B cell (primary cell): ENCODE measurements at regions not wholly inside any gene's neighbourhood (a gene's known extent, or its start where the extent isn't known, plus 50 kb on each side); places are given as distances from the start of the nearest gene placed in this dataset.

Source experiments
- ATAC-seq: fragments of 200-7000 bp; cut with Tn5 transposase; one replicate; pipeline ENCODE4 v1.10.0; 2021; ENCODE audit warnings: low read depth, mild to moderate bottlenecking, moderate number of reproducible peaks, moderate library complexity
- CTCF ChIA-PET: fragments of 350-600 bp; sonication (Branson Sonifier 250); formaldehyde crosslinking; loops from one replicate; lab custom pipeline; 2021; ENCODE audit warnings: antibody characterized with exemption, inconsistent platforms; lab: Charles Lee
- POLR2A ChIA-PET: fragments of 350-600 bp; sonication (Branson Sonifier 250); formaldehyde crosslinking; loops from one replicate; lab custom pipeline; 2021; ENCODE audit warnings: antibody characterized with exemption; lab: Charles Lee
- DNase-seq: peaks from one replicate; pipeline ENCODE4 v3.0.0; 2013
- H2AFZ ChIP-seq: 2 replicates; pipeline ENCODE4 v1.6.1; 2012; ENCODE audit warnings: mild to moderate bottlenecking, low read depth, low read length; ENCODE audit not compliant: insufficient read depth, poor library complexity, severe bottlenecking
- H3K27ac ChIP-seq, 2 donors: 1 replicate in 1 of 2; 2 replicates in 1 of 2; pipeline ENCODE4 v1.5.1; 2012 to 2013; ENCODE audit warnings: low read length in 2 of 2, mild to moderate bottlenecking in 2 of 2, moderate library complexity in 1 of 2
- H3K27me3 ChIP-seq, 4 experiments: fragments of 200-600 bp in 1 of 4; sonication (generic) in 1 of 4; replicated peaks in 1 of 4; 1 replicate in 2 of 4; 2 replicates in 2 of 4; pipeline versions ENCODE4 v1.6.1 to v1.7.0; 2013 to 2016; ENCODE audit warnings: low read length in 3 of 4, mild to moderate bottlenecking in 2 of 4, mixed read lengths in 1 of 4, moderate library complexity in 1 of 4; ENCODE audit not compliant: insufficient read depth in 4 of 4, control insufficient read depth in 3 of 4; ENCODE audit errors: control extremely low read depth in 1 of 4
- H3K36me3 ChIP-seq, 2 experiments: replicated peaks in 1 of 2; 1 replicate in 1 of 2; 2 replicates in 1 of 2; pipeline versions ENCODE4 v1.6.1 to v1.7.1; 2013; ENCODE audit warnings: low read length in 1 of 2; ENCODE audit not compliant: insufficient read depth in 2 of 2, control insufficient read depth in 1 of 2; ENCODE audit errors: control extremely low read depth in 1 of 2, extremely low read depth in 1 of 2
- H3K4me1 ChIP-seq, 2 donors: fragments of 200-600 bp in 1 of 2; sonication (generic) in 1 of 2; 1 replicate in 1 of 2; 2 replicates in 1 of 2; pipeline versions ENCODE4 v1.5.1 to v1.6.1; 2013 to 2017; ENCODE audit warnings: low read length in 2 of 2; ENCODE audit not compliant: control insufficient read depth in 2 of 2, insufficient read depth in 2 of 2
- H3K4me2 ChIP-seq: replicated peaks from 2 replicates; pipeline ENCODE3; 2012; ENCODE audit warnings: mild to moderate bottlenecking, low read depth, low read length; ENCODE audit not compliant: poor library complexity, severe bottlenecking
- H3K4me3 ChIP-seq, 5 experiments: fragments of 200-600 bp in 1 of 5; sonication (generic) in 1 of 5; 1 replicate in 3 of 5; 2 replicates in 2 of 5; pipeline versions ENCODE4 v1.5.1 to v1.7.0; 2011 to 2016; ENCODE audit warnings: low read length in 4 of 5, mild to moderate bottlenecking in 4 of 5, low read depth in 2 of 5, control low read depth in 1 of 5, moderate library complexity in 1 of 5; ENCODE audit not compliant: insufficient read depth in 1 of 5; ENCODE audit errors: control extremely low read depth in 1 of 5, extremely low read depth in 1 of 5
- H3K79me2 ChIP-seq: fragments of 200-600 bp; sonication (generic); one replicate; pipeline ENCODE4 v1.6.0; 2016; ENCODE audit warnings: low read length; ENCODE audit not compliant: control insufficient read depth, insufficient read depth
- H3K9ac ChIP-seq: fragments of 200-600 bp; sonication (generic); 2 replicates; pipeline ENCODE4 v1.6.1; 2017; ENCODE audit warnings: mild to moderate bottlenecking, low read length, moderate library complexity
- H3K9me3 ChIP-seq, 3 donors: one replicate each; pipeline versions ENCODE4 v1.6.1 to v1.7.1; 2013; ENCODE audit warnings: low read length in 2 of 3; ENCODE audit not compliant: control insufficient read depth in 2 of 3, insufficient read depth in 1 of 3; ENCODE audit errors: control extremely low read depth in 1 of 3
- H4K20me1 ChIP-seq: 2 replicates; pipeline ENCODE4 v1.6.0; 2012; ENCODE audit warnings: mild to moderate bottlenecking, low read length; ENCODE audit not compliant: insufficient read depth, control insufficient read depth, poor library complexity, severe bottlenecking
- H3K27ac Mint-ChIP-seq: one replicate; pipeline ENCODE4 v1.8.0; 2021; ENCODE audit warnings: mixed read lengths
- H3K27me3 Mint-ChIP-seq: one replicate; pipeline ENCODE4 v1.8.0; 2021; ENCODE audit warnings: mixed read lengths
- H3K4me1 Mint-ChIP-seq: one replicate; pipeline ENCODE4 v1.8.0; 2021; ENCODE audit warnings: mixed read lengths
- H3K4me3 Mint-ChIP-seq: one replicate; pipeline ENCODE4 v1.8.0; 2021; ENCODE audit warnings: mixed read lengths
- H3K9me3 Mint-ChIP-seq: one replicate; pipeline ENCODE4 v1.8.0; 2022; ENCODE audit warnings: mixed read lengths; ENCODE audit not compliant: insufficient read depth
- CTCF ChIP-seq: fragments of 200-600 bp; IDR thresholded peaks from one replicate; pipeline ENCODE4 v1.8.0; 2022; ENCODE audit warnings: antibody characterized with exemption, mild to moderate bottlenecking
- EZH2 ChIP-seq: IDR thresholded peaks from 2 replicates; pipeline ENCODE4 v1.6.1; 2012; ENCODE audit warnings: borderline replicate concordance, low read depth, mild to moderate bottlenecking, moderate library complexity, low read length; ENCODE audit not compliant: insufficient read depth, poor library complexity, severe bottlenecking
- WGBS: methylation state at CpG from one replicate; pipeline ENCODE4 v1.1.5; 2013; ENCODE audit warnings: missing lambda C conversion rate; ENCODE audit not compliant: insufficient coverage; 5-methylcytosine and 5-hydroxymethylcytosine counted together
- intact Hi-C: fragments of 100-400 bp; cut with micrococcal nuclease; formaldehyde crosslinking; loops from one replicate; pipeline ENCODE4 v1.10.0; 2022

GRCh38 chr3:26472345-26472744 lies 150.2 kb upstream of the LRRC3B start:
- intact Hi-C loops: no loop called here

GRCh38 chr3:26474706-26475105 lies 147.9 kb upstream of the LRRC3B start:
- Histone ChIP-seq H4K20me1 (no peaks in the 10 kb centered on the region), H3K4me3 (no peak overlapping the region), H3K36me3 (no peaks in the 10 kb centered on the region), H3K27ac (no peak overlapping the region), H3K9ac (no peak overlapping the region), H3K4me2 (no peak overlapping the region), H3K4me1 (no peaks in the 10 kb centered on the region), H2AFZ (no peak overlapping the region), H3K27me3 (no peaks in the 10 kb centered on the region), H3K9me3 (peaks cover 0 to 2% (median 0%) of the 10 kb centered on the region in 3 donors), H3K79me2 (no peaks in the 10 kb centered on the region)
- no peaks in the 10 kb centered on the region for H3K27me3 Mint-ChIP-seq
- no peak overlapping the region for H3K27ac Mint-ChIP-seq
- 100% methylated on average over 1 of the region's 3 CpGs for WGBS
- DNase-seq: no peak
- ATAC-seq: no peak
- H3K9me3 Mint-ChIP-seq: peaks cover 7% of the 10 kb centered on the region
- ChIA-PET CTCF (no interaction called here), POLR2A (interaction anchor here (0.6 kb wide), 1 partner anchor 693 kb away, joined by 4 read pairs; no protein-coding TSS in a partner anchor)
- TF ChIP-seq CTCF: no peak
- no peak overlapping the region for H3K4me3 Mint-ChIP-seq
- intact Hi-C loops: no loop called here
- H3K4me1 Mint-ChIP-seq: no peaks in the 10 kb centered on the region

More at GRCh38 chr3:26472345-26472744, 150.2 kb upstream of the LRRC3B start:
- Histone ChIP-seq H4K20me1 (no peaks in the 10 kb centered on the region), H2AFZ (no peak overlapping the region), H3K9me3 (peaks cover 0 to 2% (median 0%) of the 10 kb centered on the region in 3 donors), H3K79me2 (no peaks in the 10 kb centered on the region), H3K4me3 (no peak overlapping the region), H3K27ac (no peak overlapping the region), H3K4me2 (no peak overlapping the region), H3K4me1 (no peaks in the 10 kb centered on the region), H3K27me3 (no peaks in the 10 kb centered on the region), H3K36me3 (no peaks in the 10 kb centered on the region), H3K9ac (no peak overlapping the region)
- ATAC-seq (no peak), DNase-seq (no peak)
- Mint-ChIP-seq H3K4me3 (no peak overlapping the region), H3K27ac (no peak overlapping the region), H3K9me3 (peaks cover 19% of the 10 kb centered on the region), H3K4me1 (no peaks in the 10 kb centered on the region), H3K27me3 (no peaks in the 10 kb centered on the region)
- no peak for TF ChIP-seq EZH2
- WGBS: 80% methylated on average over 1 of the region's 6 CpGs
- ChIA-PET CTCF (no interaction called here), POLR2A (no interaction called here)
